ENCODE measurements at regions not wholly inside any gene's neighbourhood (a gene's known extent, or its start where the extent isn't known, plus 50 kb on each side); places are given as distances from the start of the nearest gene placed in this dataset.
"Not testable (repeated sequence)": the region's sequence is repeated elsewhere in the genome, so short reads cannot be mapped to it uniquely, and the experiment has no call there.

- no peaks in the 10 kb centered on the region for H3F3A ChIP-seq (ENCODE audit: insufficient read depth)
- no peak overlapping the region for H3K4me3 ChIP-seq
These were observed 295.8 kb upstream of the MTPN start for GRCh38 chr7:136272934-136273333.

GRCh38 chr7:136267822-136268221 is 290.7 kb upstream of the MTPN start:
- H3K4me3 ChIP-seq = no peak overlapping the region
- no peak for DNase-seq
- no peaks in the 10 kb centered on the region for H3K9me2 ChIP-seq (ENCODE audit: insufficient read depth)
- no peaks in the 10 kb centered on the region for H3K27me3 ChIP-seq (replicated peaks; ENCODE audit: insufficient read depth)
- no peak overlapping the region for H3K27ac ChIP-seq
- H3K9ac ChIP-seq = no peak overlapping the region
- H3K4me2 ChIP-seq (ENCODE audit: unreplicated experiment) = no peak overlapping the region
- 40 to 45% methylated on average over 2 of the region's 2 CpGs for WGBS, 2 experiments (ENCODE audit: low coverage in 1 of 2, low lambda C conversion rate in 2 of 2, missing lambda C conversion rate in 2 of 2)
- no peaks in the 10 kb centered on the region for H3K79me2 ChIP-seq (ENCODE audit: insufficient read depth)
- in situ Hi-C loops (cut with MboI) = no loop called here
- no peak for TF ChIP-seq EZH2 (IDR thresholded peaks at IDR 0.05; ENCODE audit: insufficient read depth, poor library complexity, severe bottlenecking)
- TF ChIP-seq EZH2phosphoT487 (IDR thresholded peaks at IDR 0.05; ENCODE audit: insufficient read depth, low read depth) = no peak
- no peak overlapping the region for H2AFZ ChIP-seq
- H4K20me1 ChIP-seq (ENCODE audit: insufficient read depth) = no peaks in the 10 kb centered on the region
- H3F3A ChIP-seq (ENCODE audit: insufficient read depth) = no peaks in the 10 kb centered on the region
- H3K4me1 ChIP-seq (ENCODE audit: insufficient read depth) = no peaks in the 10 kb centered on the region
- no peaks in the 10 kb centered on the region for H3K9me3 ChIP-seq (ENCODE audit: low read depth)
- no peaks in the 10 kb centered on the region for H3K36me3 ChIP-seq (ENCODE audit: low read depth)

More at GRCh38 chr7:136272934-136273333, 295.8 kb upstream of the MTPN start:
- in situ Hi-C loops (cut with MboI) = no loop called here
- no peaks in the 10 kb centered on the region for H3K79me2 ChIP-seq (ENCODE audit: insufficient read depth)
- 20 to 29% methylated on average over 2 of the region's 2 CpGs for WGBS, 2 experiments (ENCODE audit: low coverage in 1 of 2, low lambda C conversion rate in 2 of 2, missing lambda C conversion rate in 2 of 2)
- H3K4me2 ChIP-seq (ENCODE audit: unreplicated experiment) = no peak overlapping the region
- H2AFZ ChIP-seq = no peak overlapping the region
- H3K9me2 ChIP-seq (ENCODE audit: insufficient read depth) = no peaks in the 10 kb centered on the region
- H3K27ac ChIP-seq = no peak overlapping the region
- DNase-seq = no peak
- no peaks in the 10 kb centered on the region for H3K4me1 ChIP-seq (ENCODE audit: insufficient read depth)
- TF ChIP-seq EZH2phosphoT487 (IDR thresholded peaks at IDR 0.05; ENCODE audit: insufficient read depth, low read depth) = no peak
- TF ChIP-seq EZH2 (IDR thresholded peaks at IDR 0.05; ENCODE audit: insufficient read depth, poor library complexity, severe bottlenecking) = no peak
- no peaks in the 10 kb centered on the region for H3K9me3 ChIP-seq (ENCODE audit: low read depth)
- H3K27me3 ChIP-seq (replicated peaks; ENCODE audit: insufficient read depth) = no peaks in the 10 kb centered on the region
- H3K36me3 ChIP-seq (ENCODE audit: low read depth) = no peaks in the 10 kb centered on the region
- H3K9ac ChIP-seq = no peak overlapping the region
- H4K20me1 ChIP-seq (ENCODE audit: insufficient read depth) = no peaks in the 10 kb centered on the region

- Histone ChIP-seq H3K9me2 (ENCODE audit: insufficient read depth) (no peaks in the 10 kb centered on the region), H3K9ac (no peak overlapping the region), H3K36me3 (ENCODE audit: low read depth) (no peaks in the 10 kb centered on the region), H3K4me2 (ENCODE audit: unreplicated experiment) (no peak overlapping the region), H3K27me3 (replicated peaks; ENCODE audit: insufficient read depth) (no peaks in the 10 kb centered on the region), H3K79me2 (ENCODE audit: insufficient read depth) (no peaks in the 10 kb centered on the region), H3K9me3 (ENCODE audit: low read depth) (no peaks in the 10 kb centered on the region), H3K4me3 (no peak overlapping the region), H3F3A (ENCODE audit: insufficient read depth) (no peaks in the 10 kb centered on the region), H4K20me1 (ENCODE audit: insufficient read depth) (no peaks in the 10 kb centered on the region), H3K27ac (no peak overlapping the region), H3K4me1 (ENCODE audit: insufficient read depth) (no peaks in the 10 kb centered on the region), H2AFZ (no peak overlapping the region)
- DNase-seq = no peak
- TF ChIP-seq EZH2phosphoT487 (IDR thresholded peaks at IDR 0.05; ENCODE audit: insufficient read depth, low read depth) (no peak), EZH2 (IDR thresholded peaks at IDR 0.05; ENCODE audit: insufficient read depth, poor library complexity, severe bottlenecking) (no peak)
- in situ Hi-C loops (cut with MboI) = no loop called here
These were observed 289.3 kb upstream of the MTPN start for GRCh38 chr7:136266457-136266856.

- not testable (repeated sequence) for H3K4me2 ChIP-seq (ENCODE audit: unreplicated experiment)
These were observed 287.1 kb upstream of the MTPN start for GRCh38 chr7:136264304-136264703.

GRCh38 chr7:136263112-136263860 is 286.1 kb upstream of the MTPN start:
- WGBS, 2 experiments (ENCODE audit: low coverage in 1 of 2, low lambda C conversion rate in 2 of 2, missing lambda C conversion rate in 2 of 2) = 4 to 7% methylated on average over 4 of the region's 4 CpGs
- in situ Hi-C loops (cut with MboI); H3K9ac ChIP-seq: not testable (repeated sequence)

More at GRCh38 chr7:136264304-136264703, 287.1 kb upstream of the MTPN start:
- H3K4me1 ChIP-seq (ENCODE audit: insufficient read depth); H4K20me1 ChIP-seq (ENCODE audit: insufficient read depth); in situ Hi-C loops (cut with MboI); H3K27ac ChIP-seq; H3K9me2 ChIP-seq (ENCODE audit: insufficient read depth); H3K4me3 ChIP-seq; H3K9me3 ChIP-seq (ENCODE audit: low read depth); H2AFZ ChIP-seq; H3K27me3 ChIP-seq (replicated peaks; ENCODE audit: insufficient read depth); H3K36me3 ChIP-seq (ENCODE audit: low read depth); H3K79me2 ChIP-seq (ENCODE audit: insufficient read depth); H3K9ac ChIP-seq; H3F3A ChIP-seq (ENCODE audit: insufficient read depth): not testable (repeated sequence)
- peak; percentile 1 for DNase-seq
- 9 to 12% methylated on average over 5 of the region's 5 CpGs for WGBS, 2 experiments (ENCODE audit: low coverage in 1 of 2, low lambda C conversion rate in 2 of 2, missing lambda C conversion rate in 2 of 2)

GRCh38 chr7:136260591-136260990 is 283.4 kb upstream of the MTPN start:
- H3K36me3 ChIP-seq (ENCODE audit: low read depth); H2AFZ ChIP-seq; H3K9me2 ChIP-seq (ENCODE audit: insufficient read depth); H3K4me3 ChIP-seq; H3K79me2 ChIP-seq (ENCODE audit: insufficient read depth); H3K9me3 ChIP-seq (ENCODE audit: low read depth); H4K20me1 ChIP-seq (ENCODE audit: insufficient read depth); DNase-seq; H3K4me1 ChIP-seq (ENCODE audit: insufficient read depth); H3F3A ChIP-seq (ENCODE audit: insufficient read depth); H3K9ac ChIP-seq; H3K27me3 ChIP-seq (replicated peaks; ENCODE audit: insufficient read depth); H3K4me2 ChIP-seq (ENCODE audit: unreplicated experiment); H3K27ac ChIP-seq; in situ Hi-C loops (cut with MboI): not testable (repeated sequence)
- WGBS, 2 experiments (ENCODE audit: low coverage in 1 of 2, low lambda C conversion rate in 2 of 2, missing lambda C conversion rate in 2 of 2) = 17 to 32% methylated on average over 3 of the region's 3 CpGs

More at GRCh38 chr7:136263112-136263860, 286.1 kb upstream of the MTPN start:
- H3K4me3 ChIP-seq; H3K9me3 ChIP-seq (ENCODE audit: low read depth); H3F3A ChIP-seq (ENCODE audit: insufficient read depth); H3K27me3 ChIP-seq (replicated peaks; ENCODE audit: insufficient read depth); H3K4me2 ChIP-seq (ENCODE audit: unreplicated experiment); H3K36me3 ChIP-seq (ENCODE audit: low read depth); DNase-seq; H3K27ac ChIP-seq; H2AFZ ChIP-seq; H3K79me2 ChIP-seq (ENCODE audit: insufficient read depth); H3K4me1 ChIP-seq (ENCODE audit: insufficient read depth); H3K9me2 ChIP-seq (ENCODE audit: insufficient read depth); H4K20me1 ChIP-seq (ENCODE audit: insufficient read depth): not testable (repeated sequence)

Data from GM23248 (cell line).